DOHH2 (cell line): ENCODE measurements at regions not wholly inside any gene's neighbourhood (a gene's known extent, or its start where the extent isn't known, plus 50 kb on each side); places are given as distances from the start of the nearest gene placed in this dataset.

ENCODE experiments used
- H3F3A ChIP-seq: fragments of 200-600 bp; sonication (generic), shearing (Covaris generic); 2 replicates; pipeline ENCODE4 v1.6.0; 2016; ENCODE audit warnings: antibody characterized with exemption, mild to moderate bottlenecking; ENCODE audit not compliant: control insufficient read depth, insufficient read depth
- H3K27ac ChIP-seq: fragments of 200-600 bp; sonication (generic); 2 replicates; pipeline ENCODE4 v1.5.1; 2014; ENCODE audit warnings: low read depth, mild to moderate bottlenecking, low read length, moderate library complexity
- H3K27me3 ChIP-seq: fragments of 200-600 bp; sonication (generic); 2 replicates; pipeline ENCODE4 v1.6.1; 2014; ENCODE audit warnings: mild to moderate bottlenecking, low read length, mixed read lengths; ENCODE audit not compliant: control insufficient read depth
- H3K36me3 ChIP-seq: fragments of 200-600 bp; sonication (generic); 2 replicates; pipeline ENCODE4 v1.6.1; 2014; ENCODE audit warnings: mild to moderate bottlenecking, low read length, moderate library complexity, mixed read lengths; ENCODE audit not compliant: control insufficient read depth
- H3K4me1 ChIP-seq: fragments of 200-600 bp; sonication (generic); 2 replicates; pipeline ENCODE4 v1.6.1; 2014; ENCODE audit warnings: mild to moderate bottlenecking, low read length, mixed read lengths; ENCODE audit not compliant: control insufficient read depth
- H3K4me2 ChIP-seq: fragments of 200-600 bp; sonication (generic); 2 replicates; pipeline ENCODE4 v1.6.0; 2014; ENCODE audit warnings: mild to moderate bottlenecking, low read length, moderate library complexity
- H3K4me3 ChIP-seq: fragments of 200-600 bp; sonication (generic); 2 replicates; pipeline ENCODE4 v1.5.1; 2014; ENCODE audit warnings: mild to moderate bottlenecking, low read length, mixed read lengths
- H3K79me2 ChIP-seq: fragments of 200-600 bp; sonication (generic); 2 replicates; pipeline ENCODE4 v1.6.1; 2014; ENCODE audit warnings: mild to moderate bottlenecking, low read length, mixed read lengths; ENCODE audit not compliant: control insufficient read depth
- H3K9me2 ChIP-seq: fragments of 200-600 bp; sonication (generic); replicated peaks from 2 replicates; pipeline ENCODE4 v1.6.1; 2014; ENCODE audit warnings: mild to moderate bottlenecking, low read length, mixed read lengths; ENCODE audit not compliant: control insufficient read depth
- H3K9me3 ChIP-seq: fragments of 200-600 bp; sonication (generic); 2 replicates; pipeline ENCODE4 v1.6.1; 2014; ENCODE audit warnings: antibody characterized with exemption, low read length, mixed read lengths; ENCODE audit not compliant: control insufficient read depth, insufficient read depth
- H4K20me1 ChIP-seq: fragments of 200-600 bp; sonication (generic); 2 replicates; pipeline ENCODE4 v1.6.0; 2014; ENCODE audit warnings: low read depth, mild to moderate bottlenecking, antibody characterized with exemption, low read length, moderate library complexity; ENCODE audit not compliant: control insufficient read depth, insufficient read depth
- CTCF ChIP-seq: fragments of 200-600 bp; sonication (generic); IDR thresholded peaks from one replicate; pipeline ENCODE4 v1.5.1; 2014; ENCODE audit warnings: antibody characterized with exemption, mild to moderate bottlenecking, low read depth, low read length; ENCODE audit not compliant: poor library complexity, severe bottlenecking
- EZH2phosphoT487 ChIP-seq: fragments of 200-600 bp; sonication (generic); IDR thresholded peaks from 2 replicates; pipeline ENCODE4 v1.6.1; 2017; ENCODE audit warnings: borderline replicate concordance, mild to moderate bottlenecking, antibody characterized with exemption, low read length, moderate library complexity, mixed read lengths

GRCh38 chr6:137683916-137684315 is 183.1 kb upstream of the TNFAIP3 start:
- Histone ChIP-seq H3K79me2 (no peaks in the 10 kb centered on the region), H3K4me3 (no peak overlapping the region), H3K9me2 (no peaks in the 10 kb centered on the region), H3K27me3 (no peaks in the 10 kb centered on the region), H3F3A (no peaks in the 10 kb centered on the region), H3K4me2 (no peak overlapping the region), H3K9me3 (no peaks in the 10 kb centered on the region), H3K4me1 (no peaks in the 10 kb centered on the region), H3K36me3 (no peaks in the 10 kb centered on the region), H4K20me1 (no peaks in the 10 kb centered on the region), H3K27ac (no peak overlapping the region)
- TF ChIP-seq EZH2phosphoT487 = no peak
- TF ChIP-seq CTCF = no peak

- Histone ChIP-seq H3K79me2 (no peaks in the 10 kb centered on the region), H3K4me1 (no peaks in the 10 kb centered on the region), H4K20me1 (no peaks in the 10 kb centered on the region), H3K4me3 (no peak overlapping the region), H3K27ac (no peak overlapping the region), H3K36me3 (no peaks in the 10 kb centered on the region), H3K9me3 (no peaks in the 10 kb centered on the region), H3K4me2 (no peak overlapping the region), H3K27me3 (no peaks in the 10 kb centered on the region), H3F3A (no peaks in the 10 kb centered on the region), H3K9me2 (no peaks in the 10 kb centered on the region)
- TF ChIP-seq EZH2phosphoT487 (no peak), CTCF (no peak)
Observed at GRCh38 chr6:137685798-137686375, 181.2 kb upstream of the TNFAIP3 start.

GRCh38 chr6:137687818-137688217 is 179.2 kb upstream of the TNFAIP3 start:
- Histone ChIP-seq H3K79me2 (no peaks in the 10 kb centered on the region), H3K9me3 (no peaks in the 10 kb centered on the region), H3K4me1 (no peaks in the 10 kb centered on the region), H3K36me3 (no peaks in the 10 kb centered on the region), H3K27me3 (no peaks in the 10 kb centered on the region), H3K4me2 (no peak overlapping the region), H3K27ac (no peak overlapping the region), H4K20me1 (no peaks in the 10 kb centered on the region), H3K9me2 (no peaks in the 10 kb centered on the region), H3K4me3 (no peak overlapping the region), H3F3A (no peaks in the 10 kb centered on the region)
- TF ChIP-seq EZH2phosphoT487 = no peak
- TF ChIP-seq CTCF = no peak
